GM23338 (cell line): ENCODE measurements at regions not wholly inside any gene's neighbourhood (a gene's known extent, or its start where the extent isn't known, plus 50 kb on each side); places are given as distances from the start of the nearest gene placed in this dataset.

Experiments
- CTCF ChIP-seq, 2 experiments: fragments of 200-600 bp in 1 of 2; sonication (generic) in 1 of 2; conservative IDR thresholded peaks; 2 replicates each; pipeline versions ENCODE4 v1.5.1 to v1.6.1; 2016 to 2017; ENCODE audit warnings: antibody characterized with exemption in 2 of 2, low read depth in 2 of 2, mild to moderate bottlenecking in 2 of 2, moderate library complexity in 1 of 2
- ETS1 ChIP-seq: IDR thresholded peaks from 2 replicates; pipeline ENCODE4 v1.6.1; 2016; ENCODE audit warnings: antibody characterized with exemption
- EZH2 ChIP-seq: fragments of 200-600 bp; sonication (generic); IDR thresholded peaks from one replicate; pipeline ENCODE4 v1.8.0; 2017; ENCODE audit warnings: antibody characterized with exemption, mild to moderate bottlenecking, low read depth; ENCODE audit not compliant: unreplicated experiment
- EZH2phosphoT487 ChIP-seq: fragments of 200-600 bp; sonication (generic); IDR thresholded peaks from one replicate; pipeline ENCODE4 v1.8.1; 2018; ENCODE audit warnings: antibody characterized with exemption; ENCODE audit not compliant: unreplicated experiment
- POLR2AphosphoS5 ChIP-seq: IDR thresholded peaks from 2 replicates; pipeline ENCODE4 v1.6.1; 2016; ENCODE audit warnings: antibody characterized with exemption, low read depth

DNA sequence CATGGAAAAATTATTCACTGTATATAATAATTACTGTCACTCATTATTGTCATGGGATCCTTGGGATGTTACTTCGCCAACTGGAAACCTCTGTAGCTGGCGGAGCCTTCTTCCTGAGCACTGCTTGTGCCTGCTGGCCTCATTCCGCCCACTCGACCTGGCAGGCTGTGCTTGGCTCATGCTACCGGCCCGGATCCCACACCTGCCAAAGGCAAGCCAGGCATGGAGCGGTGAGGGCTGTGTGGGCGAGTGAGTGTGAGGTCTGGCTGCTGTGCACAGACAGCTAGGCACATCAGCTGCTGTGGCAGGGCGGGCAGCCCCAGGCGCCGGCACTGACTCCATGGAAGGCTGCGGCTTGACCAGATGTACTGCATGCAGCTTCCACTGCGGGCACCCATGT, 78.4 kb downstream of the DISP1 start:
- TF ChIP-seq CTCF (conservative IDR thresholded peaks at IDR 0.05; ENCODE audit: low read depth in 2 of 2) (no peak), POLR2AphosphoS5 (no peak), EZH2 (no peak), EZH2phosphoT487 (no peak), ETS1 (no peak)
